Thyroid gland (tissue), 4 donors: ENCODE measurements at regions not wholly inside any gene's neighbourhood (a gene's known extent, or its start where the extent isn't known, plus 50 kb on each side); places are given as distances from the start of the nearest gene placed in this dataset.

Experiments used
- CTCF ChIP-seq, 6 experiments: fragments of 200-600 bp in 3 of 6; fragments of 450-650 bp in 3 of 6; sonication (generic) in 3 of 6; IDR thresholded peaks; one replicate each; pipeline ENCODE4 v1.5.1; 2016 to 2019; ENCODE audit warnings: antibody characterized with exemption in 6 of 6, mild to moderate bottlenecking in 2 of 6, inconsistent platforms in 1 of 6, moderate library complexity in 1 of 6
- POLR2A ChIP-seq, 2 donors: fragments of 450-650 bp; IDR thresholded peaks; one replicate each; pipeline ENCODE4 v1.6.1; 2017; ENCODE audit warnings: antibody characterized with exemption in 2 of 2, mild to moderate bottlenecking in 2 of 2, moderate library complexity in 1 of 2

- TF ChIP-seq CTCF (IDR thresholded peaks at IDR 0.05), result no peak
- TF ChIP-seq POLR2A (IDR thresholded peaks at IDR 0.05), result no peak
These were observed 308.1 kb upstream of the CHST9 start for GRCh38 chr18:27493182-27493581.
